Mucosa of rectum (tissue), 2 donors: ENCODE measurements at regions not wholly inside any gene's neighbourhood (a gene's known extent, or its start where the extent isn't known, plus 50 kb on each side); places are given as distances from the start of the nearest gene placed in this dataset.
"Not testable (repeated sequence)": the region's sequence is repeated elsewhere in the genome, so short reads cannot be mapped to it uniquely, and the experiment has no call there.

Source experiments
- H3K27ac ChIP-seq, 2 donors: one replicate each; pipeline ENCODE4 v1.7.0; 2013; ENCODE audit warnings: inconsistent platforms in 2 of 2, low read depth in 2 of 2, low read length in 2 of 2
- H3K27me3 ChIP-seq, 2 donors: one replicate each; pipeline ENCODE4 v1.7.0; 2013; ENCODE audit warnings: low read length in 2 of 2; ENCODE audit not compliant: control insufficient read depth in 2 of 2, insufficient read depth in 2 of 2
- H3K36me3 ChIP-seq, 2 donors: one replicate each; pipeline ENCODE4 v1.7.0; 2013; ENCODE audit warnings: low read length in 2 of 2; ENCODE audit not compliant: control insufficient read depth in 2 of 2, insufficient read depth in 2 of 2
- H3K4me1 ChIP-seq, 2 donors: one replicate each; pipeline ENCODE4 v1.7.0; 2013; ENCODE audit warnings: low read length in 2 of 2, mild to moderate bottlenecking in 1 of 2; ENCODE audit not compliant: control insufficient read depth in 2 of 2, insufficient read depth in 2 of 2
- H3K4me3 ChIP-seq, 2 donors: one replicate each; pipeline ENCODE4 v1.7.0; 2013; ENCODE audit warnings: low read length in 2 of 2
- H3K9ac ChIP-seq, 2 donors: one replicate each; pipeline ENCODE4 v1.7.0; 2013; ENCODE audit warnings: low read length in 2 of 2, low read depth in 1 of 2, mild to moderate bottlenecking in 1 of 2
- H3K9me3 ChIP-seq, 2 donors: one replicate each; pipeline ENCODE4 v1.7.0; 2013; ENCODE audit warnings: low read length in 2 of 2; ENCODE audit not compliant: control insufficient read depth in 2 of 2
- donor health status: healthy.
- donor health status: Normal muscosa, but diverticular disease.

GRCh38 chr16:72635694-72636093 lies 412.2 kb downstream of the ZFHX3 start:
- Histone ChIP-seq H3K27me3 (no peaks in the 10 kb centered on the region), H3K4me3 (no peak overlapping the region), H3K4me1 (no peaks in the 10 kb centered on the region), H3K9ac (no peak overlapping the region), H3K27ac (no peak overlapping the region), H3K9me3 (peaks cover 0 to 4% of the 10 kb centered on the region in 2 donors), H3K36me3 (no peaks in the 10 kb centered on the region)

- Histone ChIP-seq H3K27ac (no peak overlapping the region), H3K27me3 (no peaks in the 10 kb centered on the region), H3K4me1 (no peaks in the 10 kb centered on the region), H3K9me3 (peaks cover 0 to 4% of the 10 kb centered on the region in 2 donors), H3K36me3 (no peaks in the 10 kb centered on the region), H3K9ac (no peak overlapping the region), H3K4me3 (no peak overlapping the region)
These were observed 412.8 kb downstream of the ZFHX3 start for GRCh38 chr16:72635104-72635503.

- Histone ChIP-seq H3K27ac (peak overlapping the region; percentile 38 to 62), H3K9ac (peak overlapping the region in 1 of 2 donors; percentile 20), H3K4me3 (peak overlapping the region; percentile 59)
- not testable (repeated sequence) for H3K4me1 ChIP-seq, H3K36me3 ChIP-seq, H3K27me3 ChIP-seq, H3K9me3 ChIP-seq
These were observed 420.6 kb downstream of the ZFHX3 start for GRCh38 chr16:72627182-72627896.

- no peaks in the 10 kb centered on the region for H3K9me3 ChIP-seq
- no peak overlapping the region for H3K9ac ChIP-seq
- no peaks in the 10 kb centered on the region for H3K36me3 ChIP-seq
- peak overlapping the region; percentile 38 to 62 for H3K27ac ChIP-seq
- H3K4me3 ChIP-seq: peak overlapping the region; percentile 59
- no peaks in the 10 kb centered on the region for H3K4me1 ChIP-seq
- H3K27me3 ChIP-seq: no peaks in the 10 kb centered on the region
These were observed 421.3 kb downstream of the ZFHX3 start for GRCh38 chr16:72626623-72627022.

GRCh38 chr16:72621651-72622050 lies 426.3 kb downstream of the ZFHX3 start:
- no peaks in the 10 kb centered on the region for H3K9me3 ChIP-seq
- no peak overlapping the region for H3K9ac ChIP-seq
- no peak overlapping the region for H3K27ac ChIP-seq
- no peak overlapping the region for H3K4me3 ChIP-seq
- no peaks in the 10 kb centered on the region for H3K27me3 ChIP-seq
- H3K4me1 ChIP-seq: no peaks in the 10 kb centered on the region
- H3K36me3 ChIP-seq: no peaks in the 10 kb centered on the region

- Histone ChIP-seq H3K36me3 (no peaks in the 10 kb centered on the region), H3K27me3 (no peaks in the 10 kb centered on the region), H3K9ac (no peak overlapping the region), H3K4me1 (no peaks in the 10 kb centered on the region), H3K27ac (no peak overlapping the region), H3K9me3 (no peaks in the 10 kb centered on the region), H3K4me3 (no peak overlapping the region)
These were observed 427.1 kb downstream of the ZFHX3 start for GRCh38 chr16:72620853-72621252.

GRCh38 chr16:72620348-72620747 lies 427.6 kb downstream of the ZFHX3 start:
- H3K4me1 ChIP-seq: no peaks in the 10 kb centered on the region
- no peaks in the 10 kb centered on the region for H3K36me3 ChIP-seq
- H3K4me3 ChIP-seq: no peak overlapping the region
- H3K27ac ChIP-seq: no peak overlapping the region
- no peaks in the 10 kb centered on the region for H3K9me3 ChIP-seq
- H3K9ac ChIP-seq: no peak overlapping the region
- no peaks in the 10 kb centered on the region for H3K27me3 ChIP-seq

- Histone ChIP-seq H3K4me1 (no peaks in the 10 kb centered on the region), H3K27me3 (no peaks in the 10 kb centered on the region), H3K9ac (no peak overlapping the region), H3K4me3 (no peak overlapping the region), H3K36me3 (no peaks in the 10 kb centered on the region), H3K27ac (no peak overlapping the region), H3K9me3 (no peaks in the 10 kb centered on the region)
These were observed 432.1 kb downstream of the ZFHX3 start for GRCh38 chr16:72615856-72616255.

- Histone ChIP-seq H3K36me3 (no peaks in the 10 kb centered on the region), H3K4me1 (no peaks in the 10 kb centered on the region)
These were observed 435.2 kb downstream of the ZFHX3 start for GRCh38 chr16:72612718-72613117.

GRCh38 chr16:72612256-72612655 lies 435.7 kb downstream of the ZFHX3 start:
- H3K27ac ChIP-seq: no peak overlapping the region
- no peak overlapping the region for H3K4me3 ChIP-seq
- no peaks in the 10 kb centered on the region for H3K4me1 ChIP-seq
- no peak overlapping the region for H3K9ac ChIP-seq
- H3K9me3 ChIP-seq: no peaks in the 10 kb centered on the region
- no peaks in the 10 kb centered on the region for H3K27me3 ChIP-seq
- H3K36me3 ChIP-seq: no peaks in the 10 kb centered on the region

More at GRCh38 chr16:72612718-72613117, 435.2 kb downstream of the ZFHX3 start:
- H3K9ac ChIP-seq: no peak overlapping the region
- H3K4me3 ChIP-seq: no peak overlapping the region
- no peaks in the 10 kb centered on the region for H3K9me3 ChIP-seq
- no peak overlapping the region for H3K27ac ChIP-seq
- no peaks in the 10 kb centered on the region for H3K27me3 ChIP-seq
